Ammon's horn (tissue), 1 donor: ENCODE measurements at regions not wholly inside any gene's neighbourhood (a gene's known extent, or its start where the extent isn't known, plus 50 kb on each side); places are given as distances from the start of the nearest gene placed in this dataset.
A peak's percentile ranks its signal among the peaks of the same experiment; 100 is the strongest.
"Not testable (repeated sequence)": the region's sequence is repeated elsewhere in the genome, so short reads cannot be mapped to it uniquely, and the experiment has no call there.

Source experiments
- DNase-seq: peaks from one replicate; pipeline ENCODE4 v3.0.0-alpha.2; 2016; ENCODE audit warnings: low spot score

DNA sequence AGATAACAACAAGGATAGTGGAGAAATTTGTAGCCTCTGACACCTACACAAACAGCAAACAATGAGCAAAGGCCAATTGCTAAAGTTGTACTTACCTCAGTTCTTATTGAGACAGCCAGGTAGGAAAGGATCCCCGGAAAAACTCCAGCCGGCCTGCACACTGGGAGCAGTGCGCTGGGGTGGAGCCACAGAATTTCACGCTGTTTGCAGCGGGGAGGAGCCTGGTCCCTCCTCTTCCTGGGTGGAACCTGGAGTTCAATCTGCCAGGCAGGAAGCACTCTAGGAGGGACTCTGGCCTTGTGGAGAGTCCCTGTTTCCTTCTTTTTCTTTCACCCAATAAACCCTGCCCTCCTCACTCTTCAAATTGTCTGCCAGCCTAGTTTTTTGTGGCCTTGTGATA lies 382.6 kb upstream of the TGIF2LX start:
- not testable (repeated sequence) for DNase-seq

GRCh38 chrX:89557146-89557545 lies 364.6 kb upstream of the TGIF2LX start:
- not testable (repeated sequence) for DNase-seq

- DNase-seq, result not testable (repeated sequence)
Observed at GRCh38 chrX:89562079-89562478, 359.6 kb upstream of the TGIF2LX start.

DNA sequence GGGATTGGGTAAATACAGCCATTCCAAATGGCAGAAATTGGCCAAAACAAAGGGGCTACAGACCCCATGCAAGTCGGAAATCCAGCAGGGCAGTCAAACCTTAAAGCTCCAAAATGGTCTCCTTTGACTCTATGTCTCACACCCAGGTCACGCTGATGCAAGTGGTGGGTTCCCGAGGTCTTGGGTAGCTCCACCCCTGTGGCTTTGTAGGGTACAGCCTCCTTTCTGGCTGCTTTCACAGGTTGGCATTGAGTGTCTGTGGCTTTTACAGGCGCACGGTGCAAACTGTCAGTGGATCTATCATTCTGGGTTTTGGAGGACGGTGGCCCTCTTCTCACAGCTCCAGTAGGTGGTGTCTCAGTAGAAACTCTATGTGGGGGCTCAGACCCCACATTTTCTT lies 358.6 kb upstream of the TGIF2LX start:
- DNase-seq, result not testable (repeated sequence)

DNA sequence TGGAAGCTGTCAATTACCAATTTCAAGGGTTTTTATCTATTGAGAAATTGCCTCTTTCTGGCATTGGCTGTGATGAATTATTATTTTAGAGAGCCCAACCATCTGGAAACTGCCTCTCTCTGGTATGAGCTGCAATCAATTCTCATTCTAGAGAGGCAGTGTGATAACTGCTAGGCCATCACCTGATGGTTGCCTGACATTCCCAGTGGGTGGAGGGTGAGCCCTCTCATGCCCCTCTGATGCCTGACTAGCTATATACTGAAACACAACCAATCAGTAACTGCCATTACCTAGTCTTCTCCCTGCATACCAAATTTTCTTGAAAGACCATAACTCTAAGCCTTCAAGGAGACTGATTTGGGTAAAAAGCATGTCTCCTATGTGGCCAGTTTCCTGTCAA lies 353.9 kb upstream of the TGIF2LX start:
- DNase-seq, result not testable (repeated sequence)

GRCh38 chrX:89581868-89582267 lies 339.8 kb upstream of the TGIF2LX start:
- not testable (repeated sequence) for DNase-seq

- not testable (repeated sequence) for DNase-seq
Observed at GRCh38 chrX:89631858-89632257, 289.9 kb upstream of the TGIF2LX start.

- not testable (repeated sequence) for DNase-seq
Observed at GRCh38 chrX:89635887-89636286, 285.8 kb upstream of the TGIF2LX start.

DNA sequence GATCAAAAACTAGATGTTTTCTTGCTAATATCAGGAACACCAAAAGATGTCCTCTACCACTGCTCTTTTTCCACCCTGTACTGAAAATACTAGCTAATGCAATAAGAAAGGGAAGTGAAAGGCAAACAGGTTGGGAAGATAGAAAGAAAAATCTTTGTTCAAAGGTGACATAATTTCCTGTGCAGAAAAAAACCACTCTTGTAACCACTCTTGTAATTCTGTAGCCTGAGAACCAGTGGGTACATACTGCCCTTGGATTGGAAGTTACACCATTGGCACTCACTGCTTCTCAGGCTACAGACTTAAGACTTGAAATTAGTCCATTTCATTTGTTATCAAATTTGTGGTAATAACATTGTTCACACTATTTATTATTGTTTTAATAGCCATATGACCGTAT lies 263.0 kb upstream of the TGIF2LX start:
- not testable (repeated sequence) for DNase-seq

DNA sequence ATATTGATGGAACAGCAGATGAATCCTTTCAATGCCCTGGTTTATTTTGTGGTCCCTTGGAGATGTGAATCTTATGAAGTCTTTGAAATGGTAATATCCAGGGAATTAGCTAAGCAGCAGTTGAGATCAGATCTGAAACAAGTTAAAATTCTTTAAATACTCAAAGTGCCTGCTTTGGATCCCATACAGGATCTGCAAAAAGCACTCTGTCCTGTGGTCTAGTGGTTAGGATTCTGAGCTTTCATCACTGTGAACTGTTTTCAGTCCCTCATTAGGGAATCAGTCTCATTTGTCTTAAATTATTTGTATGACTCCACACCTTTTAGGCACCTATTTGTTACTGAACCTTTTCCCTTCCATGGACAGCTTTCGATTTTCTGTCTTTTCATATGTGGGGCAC lies 215.2 kb upstream of the TGIF2LX start:
- DNase-seq, result not testable (repeated sequence)

- not testable (repeated sequence) for DNase-seq
Observed at GRCh38 chrX:89707363-89707927, 214.3 kb upstream of the TGIF2LX start.

DNA sequence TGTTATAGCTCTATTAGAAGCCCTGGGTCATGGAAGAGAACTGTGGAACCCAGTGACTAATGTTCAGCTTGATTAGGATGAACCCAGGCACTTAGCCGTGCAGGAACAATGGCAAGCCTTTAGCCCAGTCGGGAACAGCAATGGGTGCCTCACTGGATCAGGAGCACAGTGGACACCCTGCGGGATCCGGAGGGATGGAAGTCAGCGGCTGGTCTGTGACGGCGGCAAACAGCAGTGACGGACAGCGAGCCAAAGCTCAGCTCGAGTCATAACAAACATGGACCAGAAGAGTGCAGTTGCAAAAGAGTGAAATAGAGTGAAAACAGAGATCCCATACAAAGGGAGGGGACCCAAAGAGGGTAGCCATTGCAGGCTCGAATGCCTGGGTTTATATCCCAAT lies 187.3 kb upstream of the TGIF2LX start:
- DNase-seq, result not testable (repeated sequence)

DNA sequence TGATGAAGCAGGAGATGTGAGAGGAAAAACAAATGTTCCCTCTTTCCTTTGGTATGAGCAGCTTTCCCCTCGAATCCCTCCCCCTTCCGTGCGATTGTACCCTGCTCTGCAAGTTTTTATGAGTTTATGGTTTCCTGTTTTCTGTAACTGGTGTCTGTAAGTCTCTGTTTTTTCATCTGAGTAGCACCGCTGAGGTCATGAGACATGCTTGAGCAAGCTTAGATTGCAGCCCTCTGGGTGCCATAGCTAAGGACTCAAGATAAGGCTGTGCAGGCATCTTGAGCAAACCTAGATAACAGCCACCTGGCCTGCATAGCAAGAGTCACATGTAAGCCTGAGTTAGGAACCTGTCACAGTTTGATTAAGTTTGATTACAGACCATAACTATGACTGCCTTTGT lies 165.2 kb upstream of the TGIF2LX start:
- DNase-seq, result not testable (repeated sequence)

- DNase-seq, result peak; percentile 1
Observed at GRCh38 chrX:89757767-89758166, 163.9 kb upstream of the TGIF2LX start.

DNA sequence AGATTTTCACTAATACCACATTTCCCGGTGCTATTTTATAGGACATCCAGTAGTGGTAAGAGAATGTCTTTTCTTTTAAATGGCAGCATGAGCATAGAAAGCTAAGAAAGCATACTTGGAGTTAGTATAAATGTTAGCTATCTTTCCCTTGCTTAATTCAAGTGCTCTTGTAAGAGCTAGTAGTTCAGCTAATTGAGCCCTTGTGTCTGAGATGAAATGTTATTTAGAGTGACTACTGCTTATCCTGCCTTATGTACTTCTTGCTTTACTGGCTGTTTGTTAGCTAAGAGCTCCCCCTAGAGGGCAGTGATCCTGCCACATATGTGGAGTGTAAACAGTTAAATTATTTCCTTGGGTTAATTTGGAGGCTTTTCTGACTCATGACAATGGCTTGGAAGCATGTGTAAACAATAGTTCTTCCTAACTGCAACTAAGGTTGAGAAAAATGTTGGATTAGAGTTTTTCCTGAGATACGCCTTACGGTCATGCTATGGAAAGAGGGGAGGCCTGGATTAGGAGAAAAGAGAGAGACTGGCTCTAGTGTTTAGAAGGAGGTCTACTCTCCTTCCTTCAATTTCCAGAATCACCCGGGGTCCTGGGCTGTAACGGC lies 162.5 kb upstream of the TGIF2LX start:
- DNase-seq, result not testable (repeated sequence)

- not testable (repeated sequence) for DNase-seq
Observed at GRCh38 chrX:89771639-89772038, 150.1 kb upstream of the TGIF2LX start.

GRCh38 chrX:89811440-89811839 lies 110.3 kb upstream of the TGIF2LX start:
- not testable (repeated sequence) for DNase-seq

DNA sequence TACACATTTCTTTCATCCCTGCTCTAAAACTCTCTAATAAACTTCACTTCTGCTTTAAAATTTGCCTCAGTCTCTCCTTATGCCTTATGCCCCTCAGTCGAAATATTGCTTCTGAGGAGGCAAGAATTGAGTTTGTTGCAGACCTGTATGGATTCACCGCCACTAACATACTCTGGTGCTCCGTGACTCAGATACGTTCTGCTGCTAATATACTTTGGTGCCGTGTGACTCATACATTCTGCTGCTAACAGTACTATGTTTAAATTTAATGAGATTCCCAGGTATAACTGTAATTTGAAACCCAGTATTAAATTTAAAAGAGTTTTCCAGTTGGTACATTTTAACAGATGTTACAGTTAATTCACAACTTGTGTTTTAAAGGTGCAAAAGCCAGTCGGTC lies 82.0 kb upstream of the TGIF2LX start:
- DNase-seq, result not testable (repeated sequence)

DNA sequence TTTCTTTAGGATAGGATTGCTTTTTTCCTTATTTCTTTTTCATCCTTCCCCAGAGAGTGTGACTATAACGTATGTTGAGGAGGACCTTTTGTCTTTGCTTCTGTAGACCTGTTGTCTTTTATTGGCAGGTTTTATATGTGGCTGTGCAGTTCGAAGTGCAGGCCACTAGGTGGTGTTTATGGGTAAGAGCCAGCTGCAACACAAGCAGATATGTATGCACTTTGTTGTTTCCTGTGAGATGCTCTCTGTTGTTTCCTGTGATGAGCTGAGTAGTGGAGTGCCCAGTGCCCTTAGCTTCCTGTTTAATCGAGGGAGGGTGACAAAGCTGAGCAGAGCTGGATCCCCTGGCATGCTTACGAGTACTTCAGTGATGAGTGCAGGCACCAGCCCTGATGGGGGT lies 50.0 kb upstream of the TGIF2LX start:
- peak; percentile 17 for DNase-seq
